B cell (primary cell): ENCODE measurements at regions not wholly inside any gene's neighbourhood (a gene's known extent, or its start where the extent isn't known, plus 50 kb on each side); places are given as distances from the start of the nearest gene placed in this dataset.
"Not testable (repeated sequence)": the region's sequence is repeated elsewhere in the genome, so short reads cannot be mapped to it uniquely, and the experiment has no call there.

Experiments used
- ATAC-seq: fragments of 200-7000 bp; cut with Tn5 transposase; one replicate; pipeline ENCODE4 v1.10.0; 2021; ENCODE audit warnings: low read depth, mild to moderate bottlenecking, moderate number of reproducible peaks, moderate library complexity
- CTCF ChIA-PET: fragments of 350-600 bp; sonication (Branson Sonifier 250); formaldehyde crosslinking; loops from one replicate; lab custom pipeline; 2021; ENCODE audit warnings: antibody characterized with exemption, inconsistent platforms; lab: Charles Lee
- POLR2A ChIA-PET: fragments of 350-600 bp; sonication (Branson Sonifier 250); formaldehyde crosslinking; loops from one replicate; lab custom pipeline; 2021; ENCODE audit warnings: antibody characterized with exemption; lab: Charles Lee
- DNase-seq: peaks from one replicate; pipeline ENCODE4 v3.0.0; 2013
- H2AFZ ChIP-seq: 2 replicates; pipeline ENCODE4 v1.6.1; 2012; ENCODE audit warnings: mild to moderate bottlenecking, low read depth, low read length; ENCODE audit not compliant: insufficient read depth, poor library complexity, severe bottlenecking
- H3K27ac ChIP-seq, 2 donors: 1 replicate in 1 of 2; 2 replicates in 1 of 2; pipeline ENCODE4 v1.5.1; 2012 to 2013; ENCODE audit warnings: low read length in 2 of 2, mild to moderate bottlenecking in 2 of 2, moderate library complexity in 1 of 2
- H3K27me3 ChIP-seq, 4 experiments: fragments of 200-600 bp in 1 of 4; sonication (generic) in 1 of 4; replicated peaks in 1 of 4; 1 replicate in 2 of 4; 2 replicates in 2 of 4; pipeline versions ENCODE4 v1.6.1 to v1.7.0; 2013 to 2016; ENCODE audit warnings: low read length in 3 of 4, mild to moderate bottlenecking in 2 of 4, mixed read lengths in 1 of 4, moderate library complexity in 1 of 4; ENCODE audit not compliant: insufficient read depth in 4 of 4, control insufficient read depth in 3 of 4; ENCODE audit errors: control extremely low read depth in 1 of 4
- H3K36me3 ChIP-seq, 2 experiments: replicated peaks in 1 of 2; 1 replicate in 1 of 2; 2 replicates in 1 of 2; pipeline versions ENCODE4 v1.6.1 to v1.7.1; 2013; ENCODE audit warnings: low read length in 1 of 2; ENCODE audit not compliant: insufficient read depth in 2 of 2, control insufficient read depth in 1 of 2; ENCODE audit errors: control extremely low read depth in 1 of 2, extremely low read depth in 1 of 2
- H3K4me1 ChIP-seq, 2 donors: fragments of 200-600 bp in 1 of 2; sonication (generic) in 1 of 2; 1 replicate in 1 of 2; 2 replicates in 1 of 2; pipeline versions ENCODE4 v1.5.1 to v1.6.1; 2013 to 2017; ENCODE audit warnings: low read length in 2 of 2; ENCODE audit not compliant: control insufficient read depth in 2 of 2, insufficient read depth in 2 of 2
- H3K4me2 ChIP-seq: replicated peaks from 2 replicates; pipeline ENCODE3; 2012; ENCODE audit warnings: mild to moderate bottlenecking, low read depth, low read length; ENCODE audit not compliant: poor library complexity, severe bottlenecking
- H3K4me3 ChIP-seq, 5 experiments: fragments of 200-600 bp in 1 of 5; sonication (generic) in 1 of 5; 1 replicate in 3 of 5; 2 replicates in 2 of 5; pipeline versions ENCODE4 v1.5.1 to v1.7.0; 2011 to 2016; ENCODE audit warnings: low read length in 4 of 5, mild to moderate bottlenecking in 4 of 5, low read depth in 2 of 5, control low read depth in 1 of 5, moderate library complexity in 1 of 5; ENCODE audit not compliant: insufficient read depth in 1 of 5; ENCODE audit errors: control extremely low read depth in 1 of 5, extremely low read depth in 1 of 5
- H3K79me2 ChIP-seq: fragments of 200-600 bp; sonication (generic); one replicate; pipeline ENCODE4 v1.6.0; 2016; ENCODE audit warnings: low read length; ENCODE audit not compliant: control insufficient read depth, insufficient read depth
- H3K9ac ChIP-seq: fragments of 200-600 bp; sonication (generic); 2 replicates; pipeline ENCODE4 v1.6.1; 2017; ENCODE audit warnings: mild to moderate bottlenecking, low read length, moderate library complexity
- H3K9me3 ChIP-seq, 3 donors: one replicate each; pipeline versions ENCODE4 v1.6.1 to v1.7.1; 2013; ENCODE audit warnings: low read length in 2 of 3; ENCODE audit not compliant: control insufficient read depth in 2 of 3, insufficient read depth in 1 of 3; ENCODE audit errors: control extremely low read depth in 1 of 3
- H4K20me1 ChIP-seq: 2 replicates; pipeline ENCODE4 v1.6.0; 2012; ENCODE audit warnings: mild to moderate bottlenecking, low read length; ENCODE audit not compliant: insufficient read depth, control insufficient read depth, poor library complexity, severe bottlenecking
- H3K27ac Mint-ChIP-seq: one replicate; pipeline ENCODE4 v1.8.0; 2021; ENCODE audit warnings: mixed read lengths
- H3K27me3 Mint-ChIP-seq: one replicate; pipeline ENCODE4 v1.8.0; 2021; ENCODE audit warnings: mixed read lengths
- H3K4me1 Mint-ChIP-seq: one replicate; pipeline ENCODE4 v1.8.0; 2021; ENCODE audit warnings: mixed read lengths
- H3K4me3 Mint-ChIP-seq: one replicate; pipeline ENCODE4 v1.8.0; 2021; ENCODE audit warnings: mixed read lengths
- H3K9me3 Mint-ChIP-seq: one replicate; pipeline ENCODE4 v1.8.0; 2022; ENCODE audit warnings: mixed read lengths; ENCODE audit not compliant: insufficient read depth
- CTCF ChIP-seq: fragments of 200-600 bp; IDR thresholded peaks from one replicate; pipeline ENCODE4 v1.8.0; 2022; ENCODE audit warnings: antibody characterized with exemption, mild to moderate bottlenecking
- EZH2 ChIP-seq: IDR thresholded peaks from 2 replicates; pipeline ENCODE4 v1.6.1; 2012; ENCODE audit warnings: borderline replicate concordance, low read depth, mild to moderate bottlenecking, moderate library complexity, low read length; ENCODE audit not compliant: insufficient read depth, poor library complexity, severe bottlenecking
- WGBS: methylation state at CpG from one replicate; pipeline ENCODE4 v1.1.5; 2013; ENCODE audit warnings: missing lambda C conversion rate; ENCODE audit not compliant: insufficient coverage; 5-methylcytosine and 5-hydroxymethylcytosine counted together
- intact Hi-C: fragments of 100-400 bp; cut with micrococcal nuclease; formaldehyde crosslinking; loops from one replicate; pipeline ENCODE4 v1.10.0; 2022

DNA sequence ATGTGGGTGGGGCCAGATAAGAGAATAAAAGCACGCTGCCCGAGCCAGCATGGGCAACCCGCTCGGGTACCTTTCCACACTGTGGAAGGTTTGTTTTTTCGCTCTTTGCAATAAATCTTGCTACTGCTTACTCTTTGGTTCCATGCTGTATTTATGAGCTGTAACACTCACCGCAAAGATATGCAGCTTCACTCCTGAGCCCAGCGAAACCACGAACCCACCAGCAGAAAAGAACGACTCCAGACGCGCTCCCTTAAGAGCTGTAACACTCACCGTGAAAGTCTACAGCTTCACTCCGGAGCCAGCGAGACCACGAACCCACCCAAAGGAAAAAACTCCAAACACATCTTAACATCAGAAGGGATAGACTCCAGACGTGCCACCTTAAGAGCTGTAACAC lies 76.7 kb downstream of the TFAP2A start:
- H3K27me3 ChIP-seq: peaks cover 0 to 1% (median 0%) of the 10 kb centered on the region in 4 experiments
- H3K9ac ChIP-seq: no peak overlapping the region
- no peak for TF ChIP-seq CTCF
- TF ChIP-seq EZH2: no peak
- DNase-seq: no peak
- no peaks in the 10 kb centered on the region for H3K4me1 Mint-ChIP-seq
- H3K27me3 Mint-ChIP-seq: peaks cover 3% of the 10 kb centered on the region
- no peaks in the 10 kb centered on the region for H3K4me1 ChIP-seq
- no peaks in the 10 kb centered on the region for H3K9me3 ChIP-seq
- ChIA-PET CTCF (no interaction called here), POLR2A (no interaction called here)
- H3K27ac ChIP-seq: no peak overlapping the region
- no peak overlapping the region for H3K4me3 Mint-ChIP-seq
- H3K27ac Mint-ChIP-seq: no peak overlapping the region
- no peak overlapping the region for H3K4me2 ChIP-seq
- ATAC-seq: no peak
- H3K36me3 ChIP-seq: no peaks in the 10 kb centered on the region
- intact Hi-C loops: no loop called here
- no peak overlapping the region for H3K4me3 ChIP-seq
- no peaks in the 10 kb centered on the region for H3K79me2 ChIP-seq
- no peaks in the 10 kb centered on the region for H3K9me3 Mint-ChIP-seq
- no peaks in the 10 kb centered on the region for H4K20me1 ChIP-seq
- 85% methylated on average over 16 of the region's 16 CpGs for WGBS
- H2AFZ ChIP-seq: no peak overlapping the region

- H3K4me1 Mint-ChIP-seq, H3K27me3 ChIP-seq, H3K4me1 ChIP-seq, H3K27me3 Mint-ChIP-seq, H3K4me2 ChIP-seq, H3K27ac Mint-ChIP-seq, H2AFZ ChIP-seq, H3K4me3 Mint-ChIP-seq, H3K79me2 ChIP-seq, POLR2A ChIA-PET, H3K27ac ChIP-seq, H4K20me1 ChIP-seq, H3K9me3 Mint-ChIP-seq, intact Hi-C loops, H3K9ac ChIP-seq, H3K9me3 ChIP-seq, CTCF ChIA-PET, H3K4me3 ChIP-seq, DNase-seq, H3K36me3 ChIP-seq, ATAC-seq: not testable (repeated sequence)
- 98% methylated on average over 27 of the region's 27 CpGs for WGBS
These were observed 77.5 kb downstream of the TFAP2A start for GRCh38 chr6:10337376-10337775.
